WTC11 (cell line): ENCODE measurements at regions not wholly inside any gene's neighbourhood (a gene's known extent, or its start where the extent isn't known, plus 50 kb on each side); places are given as distances from the start of the nearest gene placed in this dataset.

Experiments
- ATAC-seq: fragments of 200-7000 bp; cut with Tn5 transposase; 2 replicates; pipeline ENCODE4 v1.10.0; 2021; ENCODE audit warnings: mild to moderate bottlenecking, moderate library complexity
- CTCF ChIA-PET: fragments of 300-600 bp; sonication (Branson Sonifier 250); formaldehyde crosslinking; loops from one replicate; lab custom pipeline; 2021; ENCODE audit warnings: antibody characterized with exemption; lab: Charles Lee
- POLR2A ChIA-PET: fragments of 350-600 bp; sonication (Branson Sonifier 250); formaldehyde crosslinking; loops from one replicate; lab custom pipeline; 2021; ENCODE audit warnings: antibody characterized with exemption; lab: Charles Lee
- DNase-seq: peaks from one replicate; pipeline ENCODE4 v3.0.0; 2021; ENCODE audit warnings: low spot score
- H3K27ac Mint-ChIP-seq: 2 replicates; pipeline ENCODE4 v1.8.0; 2021; ENCODE audit warnings: mixed read lengths
- H3K27me3 Mint-ChIP-seq: 2 replicates; pipeline ENCODE4 v1.8.0; 2021; ENCODE audit warnings: low read depth, mild to moderate bottlenecking, moderate library complexity, mixed read lengths
- H3K36me3 Mint-ChIP-seq: 2 replicates; pipeline ENCODE4 v1.8.0; 2021; ENCODE audit warnings: mixed read lengths
- H3K4me1 Mint-ChIP-seq: 2 replicates; pipeline ENCODE4 v1.8.0; 2022; ENCODE audit warnings: mixed read lengths
- H3K4me3 Mint-ChIP-seq: 2 replicates; pipeline ENCODE4 v1.8.0; 2021; ENCODE audit warnings: mild to moderate bottlenecking, moderate library complexity, mixed read lengths
- H3K9me3 Mint-ChIP-seq: 2 replicates; pipeline ENCODE4 v1.8.0; 2021; ENCODE audit warnings: mixed read lengths
- AFF4 ChIP-seq: sonication (generic); formaldehyde crosslinking; IDR thresholded peaks from 2 replicates; pipeline ENCODE4 v1.8.1; 2023; ENCODE audit warnings: mild to moderate bottlenecking, missing genetic modification reagents, borderline replicate concordance
- EMX1 ChIP-seq: fragments of 250-450 bp; sonication (Bioruptor Pico); IDR thresholded peaks from 2 replicates; pipeline ENCODE4 v1.8.0; 2021; ENCODE audit warnings: mild to moderate bottlenecking
- ETV6 ChIP-seq: sonication (generic); formaldehyde crosslinking; IDR thresholded peaks from 2 replicates; pipeline ENCODE4 v1.8.1; 2022; ENCODE audit warnings: mild to moderate bottlenecking, missing genetic modification reagents
- FOXP1 ChIP-seq: sonication (generic); formaldehyde crosslinking; IDR thresholded peaks from 2 replicates; pipeline ENCODE4 v1.8.0; 2022; ENCODE audit warnings: missing genetic modification reagents, mild to moderate bottlenecking, moderate library complexity, borderline replicate concordance
- FOXP4 ChIP-seq: sonication (generic); formaldehyde crosslinking; IDR thresholded peaks from 2 replicates; pipeline ENCODE4 v1.8.0; 2022; ENCODE audit warnings: mild to moderate bottlenecking, missing genetic modification reagents
- KAT7 ChIP-seq: sonication (generic); formaldehyde crosslinking; IDR thresholded peaks from 2 replicates; pipeline ENCODE4 v1.8.1; 2023; ENCODE audit warnings: missing genetic modification reagents, mild to moderate bottlenecking, borderline replicate concordance
- MYBL2 ChIP-seq: sonication (generic); formaldehyde crosslinking; IDR thresholded peaks from 2 replicates; pipeline ENCODE4 v1.8.1; 2023; ENCODE audit warnings: mild to moderate bottlenecking, moderate library complexity, missing genetic modification reagents
- NFE2L1 ChIP-seq: sonication (generic); formaldehyde crosslinking; IDR thresholded peaks from 2 replicates; pipeline ENCODE4 v1.8.1; 2023; ENCODE audit warnings: missing genetic modification reagents
- NR2C2 ChIP-seq: sonication (generic); formaldehyde crosslinking; IDR thresholded peaks from 2 replicates; pipeline ENCODE4 v1.8.0; 2022; ENCODE audit warnings: mild to moderate bottlenecking, missing genetic modification reagents
- NR3C1 ChIP-seq: sonication (generic); formaldehyde crosslinking; conservative IDR thresholded peaks from 2 replicates; pipeline ENCODE4 v1.8.1; 2023; ENCODE audit warnings: low read depth, mild to moderate bottlenecking, missing genetic modification reagents
- PRRX2 ChIP-seq: fragments of 250-450 bp; sonication (Bioruptor Pico); IDR thresholded peaks from 2 replicates; pipeline ENCODE4 v1.8.0; 2021; ENCODE audit warnings: mild to moderate bottlenecking
- RORB ChIP-seq: fragments of 250-450 bp; sonication (Bioruptor Pico); IDR thresholded peaks from 2 replicates; pipeline ENCODE4 v1.9.0; 2021; ENCODE audit warnings: mild to moderate bottlenecking
- TP53 ChIP-seq: sonication (generic); formaldehyde crosslinking; IDR thresholded peaks from 2 replicates; pipeline ENCODE4 v1.8.1; 2023; ENCODE audit warnings: mild to moderate bottlenecking, missing genetic modification reagents
- ZNF219 ChIP-seq: sonication (generic); formaldehyde crosslinking; IDR thresholded peaks from 2 replicates; pipeline ENCODE4 v1.8.0; 2023; ENCODE audit warnings: missing genetic modification reagents, mild to moderate bottlenecking, borderline replicate concordance
- ZNF263 ChIP-seq: sonication (generic); formaldehyde crosslinking; IDR thresholded peaks from 2 replicates; pipeline ENCODE4 v1.8.1; 2022; ENCODE audit warnings: low read depth, mild to moderate bottlenecking, moderate library complexity, missing genetic modification reagents
- ZNF416 ChIP-seq: fragments of 250-450 bp; sonication (Bioruptor Pico); IDR thresholded peaks from 2 replicates; pipeline ENCODE4 v1.9.0; 2021; ENCODE audit warnings: mild to moderate bottlenecking, inconsistent platforms
- ZNF512 ChIP-seq: sonication (generic); formaldehyde crosslinking; IDR thresholded peaks from 2 replicates; pipeline ENCODE4 v1.8.1; 2022; ENCODE audit warnings: missing genetic modification reagents, borderline replicate concordance
- ZSCAN18 ChIP-seq: fragments of 250-450 bp; sonication (Bioruptor Pico); IDR thresholded peaks from 2 replicates; pipeline ENCODE4 v2.1.2; 2022; ENCODE audit warnings: mild to moderate bottlenecking, moderate library complexity
- TF ChIP-seq, protein P1 (sequence below): fragments of 250-450 bp; sonication (Bioruptor Pico); IDR thresholded peaks from 2 replicates; pipeline ENCODE4 v1.9.0; 2021; ENCODE audit warnings: mild to moderate bottlenecking
- TF ChIP-seq, protein P2 (sequence below): fragments of 250-450 bp; sonication (Bioruptor Pico); IDR thresholded peaks from 2 replicates; pipeline ENCODE4 v1.9.0; 2021; ENCODE audit warnings: moderate library complexity, mild to moderate bottlenecking, inconsistent platforms, borderline replicate concordance
- TF ChIP-seq, protein P3 (sequence below): sonication (generic); formaldehyde crosslinking; conservative IDR thresholded peaks from 2 replicates; pipeline ENCODE4 v1.8.1; 2022; ENCODE audit warnings: mild to moderate bottlenecking, missing genetic modification reagents
- TF ChIP-seq, protein P4 (sequence below): sonication (generic); formaldehyde crosslinking; IDR thresholded peaks from 2 replicates; pipeline ENCODE4 v1.8.1; 2023; ENCODE audit warnings: mild to moderate bottlenecking, missing genetic modification reagents, moderate library complexity

GRCh38 chr10:36111676-36112075 is 469.6 kb upstream of the FZD8 start (continued):
- no peak for TF ChIP-seq KAT7 (CRISPR knock-in tag)
- TF ChIP-seq, protein P1, sequence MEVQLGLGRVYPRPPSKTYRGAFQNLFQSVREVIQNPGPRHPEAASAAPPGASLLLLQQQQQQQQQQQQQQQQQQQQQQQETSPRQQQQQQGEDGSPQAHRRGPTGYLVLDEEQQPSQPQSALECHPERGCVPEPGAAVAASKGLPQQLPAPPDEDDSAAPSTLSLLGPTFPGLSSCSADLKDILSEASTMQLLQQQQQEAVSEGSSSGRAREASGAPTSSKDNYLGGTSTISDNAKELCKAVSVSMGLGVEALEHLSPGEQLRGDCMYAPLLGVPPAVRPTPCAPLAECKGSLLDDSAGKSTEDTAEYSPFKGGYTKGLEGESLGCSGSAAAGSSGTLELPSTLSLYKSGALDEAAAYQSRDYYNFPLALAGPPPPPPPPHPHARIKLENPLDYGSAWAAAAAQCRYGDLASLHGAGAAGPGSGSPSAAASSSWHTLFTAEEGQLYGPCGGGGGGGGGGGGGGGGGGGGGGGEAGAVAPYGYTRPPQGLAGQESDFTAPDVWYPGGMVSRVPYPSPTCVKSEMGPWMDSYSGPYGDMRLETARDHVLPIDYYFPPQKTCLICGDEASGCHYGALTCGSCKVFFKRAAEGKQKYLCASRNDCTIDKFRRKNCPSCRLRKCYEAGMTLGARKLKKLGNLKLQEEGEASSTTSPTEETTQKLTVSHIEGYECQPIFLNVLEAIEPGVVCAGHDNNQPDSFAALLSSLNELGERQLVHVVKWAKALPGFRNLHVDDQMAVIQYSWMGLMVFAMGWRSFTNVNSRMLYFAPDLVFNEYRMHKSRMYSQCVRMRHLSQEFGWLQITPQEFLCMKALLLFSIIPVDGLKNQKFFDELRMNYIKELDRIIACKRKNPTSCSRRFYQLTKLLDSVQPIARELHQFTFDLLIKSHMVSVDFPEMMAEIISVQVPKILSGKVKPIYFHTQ, result no peak
- TF ChIP-seq MYBL2 (CRISPR knock-in tag), result no peak
- no peak for TF ChIP-seq EMX1 (CRISPR knock-in tag)
- no peak for TF ChIP-seq FOXP1 (CRISPR knock-in tag)
- TF ChIP-seq ZNF263, result no peak
- TF ChIP-seq RORB (CRISPR knock-in tag), result no peak
- no peak for TF ChIP-seq ZNF512 (CRISPR knock-in tag)
- TF ChIP-seq, protein P2, sequence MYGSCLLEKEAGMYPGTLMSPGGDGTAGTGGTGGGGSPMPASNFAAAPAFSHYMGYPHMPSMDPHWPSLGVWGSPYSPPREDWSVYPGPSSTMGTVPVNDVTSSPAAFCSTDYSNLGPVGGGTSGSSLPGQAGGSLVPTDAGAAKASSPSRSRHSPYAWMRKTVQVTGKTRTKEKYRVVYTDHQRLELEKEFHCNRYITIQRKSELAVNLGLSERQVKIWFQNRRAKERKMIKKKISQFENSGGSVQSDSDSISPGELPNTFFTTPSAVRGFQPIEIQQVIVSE (CRISPR knock-in tag), result no peak
- no peak for TF ChIP-seq ZSCAN18 (CRISPR knock-in tag)

GRCh38 chr10:36110097-36110496 is 468.0 kb upstream of the FZD8 start:
- peaks cover 4% of the 10 kb centered on the region; the same call in 1 of the 2 replicates for H3K9me3 Mint-ChIP-seq
- POLR2A ChIA-PET, result no interaction called here
- H3K4me1 Mint-ChIP-seq, result no peaks in the 10 kb centered on the region
- no peak overlapping the region for H3K4me3 Mint-ChIP-seq
- H3K27me3 Mint-ChIP-seq, result no peaks in the 10 kb centered on the region
- no peak overlapping the region for H3K27ac Mint-ChIP-seq
- ATAC-seq (no peak), DNase-seq (no peak)
- CTCF ChIA-PET, result no interaction called here
- H3K36me3 Mint-ChIP-seq, result no peaks in the 10 kb centered on the region
- no peak for TF ChIP-seq ZNF416 (CRISPR knock-in tag)
- no peak for TF ChIP-seq NR2C2
- TF ChIP-seq, protein P3, sequence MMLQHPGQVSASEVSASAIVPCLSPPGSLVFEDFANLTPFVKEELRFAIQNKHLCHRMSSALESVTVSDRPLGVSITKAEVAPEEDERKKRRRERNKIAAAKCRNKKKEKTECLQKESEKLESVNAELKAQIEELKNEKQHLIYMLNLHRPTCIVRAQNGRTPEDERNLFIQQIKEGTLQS (CRISPR knock-in tag), result no peak
- TF ChIP-seq TP53 (CRISPR knock-in tag), result no peak
- TF ChIP-seq AFF4 (CRISPR knock-in tag), result no peak
- TF ChIP-seq PRRX2 (CRISPR knock-in tag), result no peak
- no peak for TF ChIP-seq NFE2L1 (CRISPR knock-in tag)
- no peak for TF ChIP-seq NR3C1 (CRISPR knock-in tag)
- TF ChIP-seq FOXP4 (CRISPR knock-in tag), result no peak
- TF ChIP-seq, protein P4, sequence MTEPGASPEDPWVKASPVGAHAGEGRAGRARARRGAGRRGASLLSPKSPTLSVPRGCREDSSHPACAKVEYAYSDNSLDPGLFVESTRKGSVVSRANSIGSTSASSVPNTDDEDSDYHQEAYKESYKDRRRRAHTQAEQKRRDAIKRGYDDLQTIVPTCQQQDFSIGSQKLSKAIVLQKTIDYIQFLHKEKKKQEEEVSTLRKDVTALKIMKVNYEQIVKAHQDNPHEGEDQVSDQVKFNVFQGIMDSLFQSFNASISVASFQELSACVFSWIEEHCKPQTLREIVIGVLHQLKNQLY (CRISPR knock-in tag), result no peak
- TF ChIP-seq ETV6 (CRISPR knock-in tag), result no peak
- no peak for TF ChIP-seq ZNF512 (CRISPR knock-in tag)
- TF ChIP-seq ZNF219, result no peak
